GM12873 (cell line): ENCODE measurements at regions not wholly inside any gene's neighbourhood (a gene's known extent, or its start where the extent isn't known, plus 50 kb on each side); places are given as distances from the start of the nearest gene placed in this dataset.

Experiments
- TF ChIP-seq, protein P1 (sequence below): IDR thresholded peaks from 2 replicates; pipeline ENCODE4 v1.5.1; 2012; ENCODE audit warnings: low read depth, mild to moderate bottlenecking, moderate library complexity, low read length, control low read depth; ENCODE audit not compliant: insufficient read depth; ENCODE audit errors: missing control alignments

DNA sequence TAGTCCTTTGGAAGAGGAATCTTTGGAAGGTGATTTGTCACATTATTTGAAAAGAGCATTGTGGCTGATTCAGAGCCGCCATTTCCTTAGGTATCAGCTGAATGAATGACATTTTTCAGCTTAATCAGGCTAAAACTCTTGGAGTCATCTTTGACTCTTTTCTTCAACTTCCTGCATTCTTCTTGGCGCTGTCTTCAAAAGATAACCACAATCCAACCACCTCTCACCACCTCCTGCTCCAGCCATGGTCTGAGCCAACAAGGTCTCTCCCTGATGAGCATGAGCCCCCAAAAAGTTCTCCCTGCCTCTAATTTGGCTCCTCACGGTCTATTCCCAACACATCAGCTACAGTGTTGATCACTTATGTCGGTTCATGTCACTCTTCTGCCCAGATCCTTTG lies 297.6 kb upstream of the RUNX1 start:
- TF ChIP-seq, protein P1, sequence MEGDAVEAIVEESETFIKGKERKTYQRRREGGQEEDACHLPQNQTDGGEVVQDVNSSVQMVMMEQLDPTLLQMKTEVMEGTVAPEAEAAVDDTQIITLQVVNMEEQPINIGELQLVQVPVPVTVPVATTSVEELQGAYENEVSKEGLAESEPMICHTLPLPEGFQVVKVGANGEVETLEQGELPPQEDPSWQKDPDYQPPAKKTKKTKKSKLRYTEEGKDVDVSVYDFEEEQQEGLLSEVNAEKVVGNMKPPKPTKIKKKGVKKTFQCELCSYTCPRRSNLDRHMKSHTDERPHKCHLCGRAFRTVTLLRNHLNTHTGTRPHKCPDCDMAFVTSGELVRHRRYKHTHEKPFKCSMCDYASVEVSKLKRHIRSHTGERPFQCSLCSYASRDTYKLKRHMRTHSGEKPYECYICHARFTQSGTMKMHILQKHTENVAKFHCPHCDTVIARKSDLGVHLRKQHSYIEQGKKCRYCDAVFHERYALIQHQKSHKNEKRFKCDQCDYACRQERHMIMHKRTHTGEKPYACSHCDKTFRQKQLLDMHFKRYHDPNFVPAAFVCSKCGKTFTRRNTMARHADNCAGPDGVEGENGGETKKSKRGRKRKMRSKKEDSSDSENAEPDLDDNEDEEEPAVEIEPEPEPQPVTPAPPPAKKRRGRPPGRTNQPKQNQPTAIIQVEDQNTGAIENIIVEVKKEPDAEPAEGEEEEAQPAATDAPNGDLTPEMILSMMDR = no peak

DNA sequence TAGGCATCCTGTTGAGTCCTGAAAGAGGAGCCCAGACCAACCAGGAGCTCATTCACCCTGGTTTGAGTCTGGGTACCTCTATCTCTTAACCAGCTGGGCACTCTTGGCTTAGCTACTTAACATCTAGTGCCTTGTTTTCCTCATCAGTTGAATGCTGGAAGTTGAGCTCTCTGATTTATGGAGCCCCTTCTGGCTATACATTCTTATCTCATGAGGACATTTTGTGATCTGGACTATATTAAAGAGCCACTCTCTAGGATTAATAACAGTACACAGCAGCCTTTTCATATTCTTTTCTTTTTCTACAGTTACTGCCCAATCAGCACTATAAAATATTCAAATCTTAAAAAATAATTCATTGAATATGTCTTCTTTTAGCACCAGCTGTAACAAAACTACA lies 296.9 kb upstream of the RUNX1 start:
- TF ChIP-seq, protein P1 = no peak

DNA sequence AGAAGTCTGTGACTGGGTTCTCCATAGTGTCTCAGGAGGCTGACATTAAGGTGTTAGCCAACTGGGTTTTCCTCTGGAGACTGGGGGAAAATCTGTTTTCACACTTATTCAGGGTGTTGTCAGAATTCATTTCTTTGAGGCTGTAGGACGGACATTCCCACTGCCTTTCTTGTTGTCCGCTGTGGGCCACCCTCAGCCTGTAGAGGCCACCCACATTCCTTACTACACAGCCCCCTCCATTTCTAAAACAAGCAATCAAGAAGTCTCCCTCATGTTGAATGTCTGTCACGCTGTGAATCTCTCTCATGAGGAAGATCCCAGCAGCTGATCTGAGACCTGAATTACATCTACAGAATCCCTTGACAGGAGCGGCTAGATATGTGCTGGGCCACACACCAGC lies 295.5 kb upstream of the RUNX1 start:
- TF ChIP-seq, protein P1 = no peak

DNA sequence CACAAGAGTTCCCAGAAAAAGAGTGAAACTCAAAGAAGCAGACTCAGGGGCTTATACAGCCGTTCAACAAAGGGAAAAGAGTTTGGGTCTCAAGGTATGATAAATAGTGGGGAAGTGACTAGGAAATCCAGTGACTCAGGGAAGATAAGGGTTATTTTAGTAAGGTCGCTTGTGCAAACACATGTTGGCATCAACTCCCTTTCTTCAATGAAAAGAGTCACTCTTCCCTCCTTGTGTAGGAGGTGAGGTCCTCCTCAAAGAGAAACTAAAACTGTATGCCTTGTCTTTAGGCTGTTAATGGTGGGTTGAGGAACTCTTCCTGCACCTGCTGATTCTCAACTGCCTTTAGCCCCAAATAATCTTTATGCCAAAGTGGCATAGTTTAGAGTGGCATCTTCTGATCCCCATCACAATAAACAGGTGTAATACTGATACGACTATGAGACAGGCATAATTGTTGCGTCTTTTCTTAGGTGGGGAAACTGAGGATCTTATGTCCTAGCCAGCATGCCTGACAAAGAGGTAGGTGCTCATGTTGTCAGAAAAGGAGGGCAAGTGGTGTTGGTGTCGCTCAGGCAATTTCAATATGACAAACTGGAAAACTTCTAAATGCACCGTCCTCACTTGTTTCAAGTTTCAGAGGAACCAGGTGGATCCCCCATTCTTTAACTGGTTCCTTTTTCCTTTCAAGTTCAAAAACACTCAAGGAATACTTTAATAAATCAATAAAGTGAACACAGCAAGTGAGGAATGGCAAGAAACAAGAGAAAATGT lies 294.1 kb upstream of the RUNX1 start:
- TF ChIP-seq, protein P1 = no peak

DNA sequence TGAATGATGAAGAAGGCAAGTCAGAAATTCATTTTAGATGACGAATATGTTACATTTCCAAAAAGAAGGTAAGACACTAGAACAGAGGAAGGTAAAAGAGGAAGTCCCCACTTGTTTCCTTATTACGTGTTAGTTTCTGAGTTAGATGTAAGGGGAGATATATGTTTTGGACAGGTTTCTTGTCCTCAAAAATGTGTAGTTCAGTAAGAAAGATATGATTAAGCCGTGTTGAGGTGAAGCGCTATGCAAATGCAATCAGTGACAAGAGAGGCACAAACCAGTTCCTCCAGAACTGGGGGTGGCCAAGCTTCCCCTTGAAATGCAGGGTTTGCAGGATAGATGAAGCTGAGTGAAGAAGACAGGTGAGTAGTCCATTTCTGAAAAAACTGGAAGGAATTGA lies 293.3 kb upstream of the RUNX1 start:
- TF ChIP-seq, protein P1 = no peak

DNA sequence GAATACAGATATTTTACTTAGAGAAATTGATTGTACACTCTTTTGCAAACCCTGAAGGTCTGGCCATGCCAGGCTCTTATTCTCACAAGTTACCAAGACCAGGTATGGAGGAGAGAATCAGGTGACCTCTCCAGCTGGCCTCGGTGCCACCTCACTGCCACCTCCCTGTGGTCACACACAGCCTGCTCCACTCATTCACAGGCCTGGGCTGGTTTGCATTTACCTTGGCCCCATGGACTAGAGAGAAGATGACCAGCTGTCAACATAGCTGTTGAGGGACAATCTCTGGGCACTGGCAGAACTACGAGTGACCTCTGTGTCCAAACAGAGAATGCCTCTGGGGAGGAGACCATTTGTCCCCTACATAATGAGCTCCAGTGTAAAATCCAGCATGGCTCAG lies 291.2 kb upstream of the RUNX1 start:
- TF ChIP-seq, protein P1 = no peak

DNA sequence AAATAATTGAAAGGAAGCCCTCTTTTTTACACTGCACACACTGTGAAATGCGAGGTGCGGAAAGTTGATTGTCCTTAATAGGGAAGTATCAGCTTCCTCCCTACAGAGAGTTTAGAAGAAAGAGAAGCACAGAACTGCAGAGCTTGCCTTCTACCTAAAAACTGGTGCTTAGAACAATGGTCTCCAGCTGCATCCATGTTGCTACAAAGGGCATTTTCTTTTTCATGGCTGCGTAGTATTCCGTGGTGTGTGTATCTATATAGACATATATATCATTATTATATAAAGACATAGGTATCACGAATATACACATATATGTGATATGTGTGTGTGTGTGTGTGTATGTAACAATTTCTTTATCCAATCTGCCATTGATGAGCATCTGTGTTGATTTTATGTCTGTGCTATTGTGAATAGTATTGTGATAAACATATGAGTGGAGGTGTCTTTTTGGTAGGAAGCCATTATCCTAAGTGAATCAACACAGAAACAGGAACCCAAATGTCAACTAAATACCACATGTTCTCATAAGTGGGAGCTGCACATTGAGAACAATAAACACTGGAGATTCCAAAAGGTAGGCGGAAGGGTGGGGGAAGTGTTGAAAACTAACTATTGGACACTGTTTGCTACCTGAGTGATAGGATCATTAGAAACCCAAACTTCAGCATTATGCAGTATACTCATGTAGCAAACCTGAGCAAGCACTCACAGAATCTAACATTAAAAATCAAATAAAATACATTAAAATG lies 290.0 kb upstream of the RUNX1 start:
- TF ChIP-seq, protein P1 = no peak
